ENCODE measurements at regions not wholly inside any gene's neighbourhood (a gene's known extent, or its start where the extent isn't known, plus 50 kb on each side); places are given as distances from the start of the nearest gene placed in this dataset.

DNA sequence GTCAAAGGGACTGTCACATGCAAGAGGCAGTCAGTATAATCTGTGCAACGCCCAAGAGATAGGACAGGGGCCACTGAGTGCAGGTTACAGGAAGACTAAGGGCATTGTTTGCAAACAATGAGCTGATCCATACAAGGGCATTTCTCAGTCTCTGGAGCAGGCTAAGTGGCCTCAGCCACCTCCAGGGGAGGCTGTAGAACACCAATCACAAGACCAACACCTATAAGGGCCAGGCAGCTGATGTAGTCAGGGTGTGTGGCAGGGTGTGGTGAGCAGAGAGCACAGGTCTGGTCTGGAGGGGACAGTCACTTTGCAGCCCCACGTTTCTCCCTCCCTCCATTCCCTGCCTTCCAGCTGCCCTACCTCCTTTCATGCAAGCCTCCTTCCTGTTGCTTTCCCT, 83.2 kb upstream of the ADRA1B start:
- TF ChIP-seq, protein P1, sequence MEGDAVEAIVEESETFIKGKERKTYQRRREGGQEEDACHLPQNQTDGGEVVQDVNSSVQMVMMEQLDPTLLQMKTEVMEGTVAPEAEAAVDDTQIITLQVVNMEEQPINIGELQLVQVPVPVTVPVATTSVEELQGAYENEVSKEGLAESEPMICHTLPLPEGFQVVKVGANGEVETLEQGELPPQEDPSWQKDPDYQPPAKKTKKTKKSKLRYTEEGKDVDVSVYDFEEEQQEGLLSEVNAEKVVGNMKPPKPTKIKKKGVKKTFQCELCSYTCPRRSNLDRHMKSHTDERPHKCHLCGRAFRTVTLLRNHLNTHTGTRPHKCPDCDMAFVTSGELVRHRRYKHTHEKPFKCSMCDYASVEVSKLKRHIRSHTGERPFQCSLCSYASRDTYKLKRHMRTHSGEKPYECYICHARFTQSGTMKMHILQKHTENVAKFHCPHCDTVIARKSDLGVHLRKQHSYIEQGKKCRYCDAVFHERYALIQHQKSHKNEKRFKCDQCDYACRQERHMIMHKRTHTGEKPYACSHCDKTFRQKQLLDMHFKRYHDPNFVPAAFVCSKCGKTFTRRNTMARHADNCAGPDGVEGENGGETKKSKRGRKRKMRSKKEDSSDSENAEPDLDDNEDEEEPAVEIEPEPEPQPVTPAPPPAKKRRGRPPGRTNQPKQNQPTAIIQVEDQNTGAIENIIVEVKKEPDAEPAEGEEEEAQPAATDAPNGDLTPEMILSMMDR (IDR thresholded peaks at IDR 0.05) = no peak
- TF ChIP-seq POLR2A (IDR thresholded peaks at IDR 0.05) = no peak
